H9 (cell line): ENCODE measurements at regions not wholly inside any gene's neighbourhood (a gene's known extent, or its start where the extent isn't known, plus 50 kb on each side); places are given as distances from the start of the nearest gene placed in this dataset.

Source experiments
- DNase-seq: peaks from one replicate; pipeline ENCODE4 v3.0.0-alpha.2; 2017
- H2AFZ ChIP-seq: one replicate; pipeline ENCODE4 v1.6.1; 2013; ENCODE audit warnings: mild to moderate bottlenecking, low read length, control low read depth, moderate library complexity
- H2AK5ac ChIP-seq: 2 replicates; pipeline ENCODE4 v1.6.1; 2013; ENCODE audit warnings: low read length, control low read depth, mixed read lengths; ENCODE audit not compliant: insufficient read length
- H2BK120ac ChIP-seq: one replicate; pipeline ENCODE4 v1.6.1; 2013; ENCODE audit warnings: low read depth, mild to moderate bottlenecking, low read length, control low read depth, inconsistent platforms; ENCODE audit not compliant: poor library complexity, severe bottlenecking
- H2BK12ac ChIP-seq: 2 replicates; pipeline ENCODE4 v1.6.1; 2013; ENCODE audit warnings: low read length, control low read depth, mixed read lengths, low read depth; ENCODE audit not compliant: insufficient read length
- H2BK15ac ChIP-seq: 2 replicates; pipeline ENCODE4 v1.6.1; 2013; ENCODE audit warnings: low read depth, low read length, control low read depth
- H2BK20ac ChIP-seq: one replicate; pipeline ENCODE4 v1.6.1; 2013; ENCODE audit warnings: low read depth, mild to moderate bottlenecking, low read length, control low read depth, inconsistent platforms; ENCODE audit not compliant: poor library complexity, severe bottlenecking
- H2BK5ac ChIP-seq: 2 replicates; pipeline ENCODE4 v1.6.1; 2013; ENCODE audit warnings: low read length, control low read depth, mixed read lengths; ENCODE audit not compliant: insufficient read length
- H3K14ac ChIP-seq: 2 replicates; pipeline ENCODE4 v1.6.1; 2013; ENCODE audit warnings: low read length, control low read depth; ENCODE audit not compliant: insufficient read depth
- H3K18ac ChIP-seq: 2 replicates; pipeline ENCODE4 v1.6.1; 2013; ENCODE audit warnings: low read depth, mild to moderate bottlenecking, mixed read lengths, low read length, control low read depth; ENCODE audit not compliant: insufficient read length
- H3K23ac ChIP-seq: 2 replicates; pipeline ENCODE4 v1.6.1; 2013; ENCODE audit warnings: low read length, control low read depth, mixed read lengths, low read depth; ENCODE audit not compliant: insufficient read length
- H3K23me2 ChIP-seq: 2 replicates; pipeline ENCODE4 v1.6.1; 2013; ENCODE audit warnings: low read depth, mild to moderate bottlenecking, mixed read lengths, low read length, control low read depth; ENCODE audit not compliant: insufficient read length, poor library complexity, severe bottlenecking
- H3K27ac ChIP-seq: 2 replicates; pipeline ENCODE4 v1.5.1; 2013; ENCODE audit warnings: low read length, control low read depth, mixed read lengths, low read depth; ENCODE audit not compliant: insufficient read length
- H3K27me3 ChIP-seq: 2 replicates; pipeline ENCODE4 v1.6.1; 2013; ENCODE audit warnings: low read length, control low read depth, inconsistent platforms; ENCODE audit not compliant: insufficient read depth
- H3K4ac ChIP-seq: 2 replicates; pipeline ENCODE4 v1.6.1; 2013; ENCODE audit warnings: low read depth, mild to moderate bottlenecking, control low read depth, inconsistent platforms, low read length, moderate library complexity
- H3K4me1 ChIP-seq: 2 replicates; pipeline ENCODE4 v1.6.1; 2013; ENCODE audit warnings: low read length, control low read depth, inconsistent platforms; ENCODE audit not compliant: insufficient read depth
- H3K4me2 ChIP-seq: 2 replicates; pipeline ENCODE4 v1.6.1; 2013; ENCODE audit warnings: low read length, control low read depth, mixed read lengths; ENCODE audit not compliant: insufficient read length, insufficient read depth
- H3K56ac ChIP-seq: 2 replicates; pipeline ENCODE4 v1.6.1; 2013; ENCODE audit warnings: low read depth, mild to moderate bottlenecking, mixed read lengths, low read length, control low read depth; ENCODE audit not compliant: insufficient read length
- H3K79me1 ChIP-seq: 2 replicates; pipeline ENCODE4 v1.6.1; 2013; ENCODE audit warnings: low read depth, mild to moderate bottlenecking, moderate library complexity, low read length, control low read depth, inconsistent platforms; ENCODE audit not compliant: insufficient read depth, poor library complexity, severe bottlenecking
- H3K79me2 ChIP-seq: 2 replicates; pipeline ENCODE4 v1.6.1; 2013; ENCODE audit warnings: low read length, control low read depth, inconsistent platforms; ENCODE audit not compliant: insufficient read depth
- H3K9ac ChIP-seq: 2 replicates; pipeline ENCODE4 v1.6.1; 2013; ENCODE audit warnings: low read length, control low read depth, mixed read lengths; ENCODE audit not compliant: insufficient read length; ENCODE audit errors: extremely low read depth
- H3K9me3 ChIP-seq: one replicate; pipeline ENCODE4 v1.6.1; 2013; ENCODE audit warnings: low read depth, low read length, inconsistent platforms; ENCODE audit not compliant: control insufficient read depth
- H3T11ph ChIP-seq: one replicate; pipeline ENCODE4 v1.6.1; 2013; ENCODE audit warnings: mild to moderate bottlenecking, low read length, control low read depth, inconsistent platforms
- H4K20me1 ChIP-seq: one replicate; pipeline ENCODE4 v1.6.1; 2013; ENCODE audit not compliant: control insufficient read depth, insufficient read length, insufficient read depth
- H4K5ac ChIP-seq: 2 replicates; pipeline ENCODE4 v1.6.1; 2013; ENCODE audit warnings: low read depth, mild to moderate bottlenecking, mixed read lengths, low read length, control low read depth; ENCODE audit not compliant: insufficient read length
- H4K8ac ChIP-seq: replicated peaks from 2 replicates; pipeline ENCODE4 v1.6.1; 2013; ENCODE audit warnings: low read length, control low read depth, mixed read lengths, low read depth; ENCODE audit not compliant: insufficient read length
- H4K91ac ChIP-seq: 2 replicates; pipeline ENCODE4 v1.6.1; 2013; ENCODE audit warnings: low read depth, mild to moderate bottlenecking, moderate library complexity, mixed read lengths, low read length, control low read depth; ENCODE audit not compliant: insufficient read length
- H3K27ac Mint-ChIP-seq, 3 experiments: 2 replicates in 2 of 3; 3 replicates in 1 of 3; pipeline ENCODE4 v1.8.0; 2020 to 2021; ENCODE audit warnings: mixed read lengths in 3 of 3, mild to moderate bottlenecking in 1 of 3, moderate library complexity in 1 of 3
- H3K27me3 Mint-ChIP-seq: 2 replicates; pipeline ENCODE4 v1.8.0; 2021; ENCODE audit warnings: low read depth, mild to moderate bottlenecking, moderate library complexity, mixed read lengths
- H3K36me3 Mint-ChIP-seq, 3 experiments: 2 replicates in 2 of 3; 3 replicates in 1 of 3; pipeline ENCODE4 v1.8.0; 2020 to 2021; ENCODE audit warnings: low read depth in 3 of 3, mixed read lengths in 3 of 3; ENCODE audit not compliant: insufficient read depth in 1 of 3
- H3K4me1 Mint-ChIP-seq, 2 experiments: 2 replicates each; pipeline ENCODE4 v1.8.0; 2020; ENCODE audit warnings: mixed read lengths in 2 of 2
- H3K4me3 Mint-ChIP-seq, 2 experiments: 2 replicates in 1 of 2; 3 replicates in 1 of 2; pipeline ENCODE4 v1.8.0; 2020 to 2021; ENCODE audit warnings: mild to moderate bottlenecking in 2 of 2, mixed read lengths in 2 of 2, moderate library complexity in 1 of 2
- H3K9me3 Mint-ChIP-seq, 2 experiments: 2 replicates in 1 of 2; 3 replicates in 1 of 2; pipeline ENCODE4 v1.8.0; 2020; ENCODE audit warnings: mild to moderate bottlenecking in 2 of 2, mixed read lengths in 2 of 2, moderate library complexity in 1 of 2
- WGBS: extraction: QIAGEN DNeasy Blood & Tissue Kit; methylation state at CpG from one replicate; pipeline ENCODE4 v1.1.7; 2013; ENCODE audit warnings: missing lambda C conversion rate, low lambda C conversion rate, mixed read lengths; ENCODE audit not compliant: insufficient read length; ENCODE audit errors: extremely low coverage; 5-methylcytosine and 5-hydroxymethylcytosine counted together
- TF ChIP-seq, protein P1 (sequence below): fragments of 200-600 bp; sonication (generic); conservative IDR thresholded peaks from 3 replicates; pipeline ENCODE4 v1.8.0; 2021; ENCODE audit warnings: antibody characterized with exemption, mild to moderate bottlenecking

DNA sequence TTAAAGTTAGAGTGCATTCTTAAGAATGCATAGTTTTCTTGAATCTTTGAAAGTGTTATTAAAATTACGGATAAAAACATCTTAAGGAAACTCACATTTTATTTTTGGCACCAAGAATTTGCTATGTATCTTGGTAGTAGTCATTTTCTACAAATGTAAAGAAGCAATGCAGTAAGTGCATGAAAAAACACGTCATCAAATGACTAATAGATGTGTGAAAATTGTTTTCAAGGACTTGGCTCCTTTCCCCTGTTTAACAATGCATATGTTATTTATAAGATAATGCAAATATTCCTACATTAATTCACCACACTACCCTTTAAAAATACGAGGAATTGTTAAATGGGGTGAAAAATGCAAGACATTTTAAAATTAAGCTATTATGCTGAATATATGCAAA is 461.2 kb upstream of the PCDH7 start:
- Histone ChIP-seq H3K4ac (no peak overlapping the region), H3T11ph (no peak overlapping the region), H2BK15ac (no peak overlapping the region), H3K4me2 (no peak overlapping the region), H3K18ac (no peak overlapping the region), H3K4me1 (no peaks in the 10 kb centered on the region), H2BK12ac (no peak overlapping the region), H3K79me1 (no peaks in the 10 kb centered on the region), H3K9ac (no peak overlapping the region), H2BK5ac (no peak overlapping the region), H3K27me3 (no peaks in the 10 kb centered on the region), H4K8ac (no peak overlapping the region), H2AFZ (no peak overlapping the region), H3K27ac (no peak overlapping the region), H3K56ac (no peak overlapping the region), H3K23me2 (no peaks in the 10 kb centered on the region), H3K9me3 (no peaks in the 10 kb centered on the region), H2AK5ac (no peak overlapping the region), H4K20me1 (no peaks in the 10 kb centered on the region), H2BK120ac (no peak overlapping the region), H3K14ac (no peak overlapping the region), H3K23ac (no peak overlapping the region), H4K5ac (no peak overlapping the region), H4K91ac (no peak overlapping the region), H3K79me2 (no peaks in the 10 kb centered on the region), H2BK20ac (no peak overlapping the region)
- no peaks in the 10 kb centered on the region for H3K27me3 Mint-ChIP-seq
- no peak overlapping the region for H3K27ac Mint-ChIP-seq
- no peak for DNase-seq
- TF ChIP-seq, protein P1, sequence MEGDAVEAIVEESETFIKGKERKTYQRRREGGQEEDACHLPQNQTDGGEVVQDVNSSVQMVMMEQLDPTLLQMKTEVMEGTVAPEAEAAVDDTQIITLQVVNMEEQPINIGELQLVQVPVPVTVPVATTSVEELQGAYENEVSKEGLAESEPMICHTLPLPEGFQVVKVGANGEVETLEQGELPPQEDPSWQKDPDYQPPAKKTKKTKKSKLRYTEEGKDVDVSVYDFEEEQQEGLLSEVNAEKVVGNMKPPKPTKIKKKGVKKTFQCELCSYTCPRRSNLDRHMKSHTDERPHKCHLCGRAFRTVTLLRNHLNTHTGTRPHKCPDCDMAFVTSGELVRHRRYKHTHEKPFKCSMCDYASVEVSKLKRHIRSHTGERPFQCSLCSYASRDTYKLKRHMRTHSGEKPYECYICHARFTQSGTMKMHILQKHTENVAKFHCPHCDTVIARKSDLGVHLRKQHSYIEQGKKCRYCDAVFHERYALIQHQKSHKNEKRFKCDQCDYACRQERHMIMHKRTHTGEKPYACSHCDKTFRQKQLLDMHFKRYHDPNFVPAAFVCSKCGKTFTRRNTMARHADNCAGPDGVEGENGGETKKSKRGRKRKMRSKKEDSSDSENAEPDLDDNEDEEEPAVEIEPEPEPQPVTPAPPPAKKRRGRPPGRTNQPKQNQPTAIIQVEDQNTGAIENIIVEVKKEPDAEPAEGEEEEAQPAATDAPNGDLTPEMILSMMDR: no peak
- H3K36me3 Mint-ChIP-seq: peaks cover 1 to 14% (median 2%) of the 10 kb centered on the region in 3 experiments; a peak in 2 of 7 replicates
- peaks cover 8% of the 10 kb centered on the region in 2 experiments; a peak in 3 of 5 replicates for H3K9me3 Mint-ChIP-seq
- no peaks in the 10 kb centered on the region for H3K4me1 Mint-ChIP-seq
- H3K4me3 Mint-ChIP-seq: no peak overlapping the region
- no CpG with 5 or more reads among the region's 3 CpGs for WGBS
